Stomach smooth muscle (tissue), 2 donors: ENCODE measurements at regions not wholly inside any gene's neighbourhood (a gene's known extent, or its start where the extent isn't known, plus 50 kb on each side); places are given as distances from the start of the nearest gene placed in this dataset.

Source experiments
- H3K27ac ChIP-seq: one replicate; pipeline ENCODE4 v1.7.0; 2013; ENCODE audit warnings: mild to moderate bottlenecking, low read length, inconsistent platforms
- H3K27me3 ChIP-seq, 2 donors: one replicate each; pipeline ENCODE4 v1.7.0; 2013; ENCODE audit warnings: low read length in 2 of 2; ENCODE audit not compliant: insufficient read depth in 2 of 2, control insufficient read depth in 1 of 2
- H3K36me3 ChIP-seq, 2 donors: one replicate each; pipeline ENCODE4 v1.7.0; 2013; ENCODE audit warnings: low read length in 2 of 2; ENCODE audit not compliant: control insufficient read depth in 2 of 2, insufficient read depth in 2 of 2
- H3K4me1 ChIP-seq: one replicate; pipeline ENCODE4 v1.7.0; 2013; ENCODE audit warnings: low read length; ENCODE audit not compliant: control insufficient read depth, insufficient read depth
- H3K4me3 ChIP-seq, 2 donors: one replicate each; pipeline ENCODE4 v1.7.0; 2013; ENCODE audit warnings: low read length in 2 of 2
- H3K9ac ChIP-seq, 2 donors: one replicate each; pipeline ENCODE4 v1.7.0; 2013; ENCODE audit warnings: low read length in 2 of 2, mild to moderate bottlenecking in 1 of 2
- H3K9me3 ChIP-seq, 2 donors: one replicate each; pipeline ENCODE4 v1.7.0; 2013; ENCODE audit warnings: low read length in 2 of 2; ENCODE audit not compliant: control insufficient read depth in 2 of 2
- donor health status: healthy.
- donor health status: Pancreatic carcinoma.

DNA sequence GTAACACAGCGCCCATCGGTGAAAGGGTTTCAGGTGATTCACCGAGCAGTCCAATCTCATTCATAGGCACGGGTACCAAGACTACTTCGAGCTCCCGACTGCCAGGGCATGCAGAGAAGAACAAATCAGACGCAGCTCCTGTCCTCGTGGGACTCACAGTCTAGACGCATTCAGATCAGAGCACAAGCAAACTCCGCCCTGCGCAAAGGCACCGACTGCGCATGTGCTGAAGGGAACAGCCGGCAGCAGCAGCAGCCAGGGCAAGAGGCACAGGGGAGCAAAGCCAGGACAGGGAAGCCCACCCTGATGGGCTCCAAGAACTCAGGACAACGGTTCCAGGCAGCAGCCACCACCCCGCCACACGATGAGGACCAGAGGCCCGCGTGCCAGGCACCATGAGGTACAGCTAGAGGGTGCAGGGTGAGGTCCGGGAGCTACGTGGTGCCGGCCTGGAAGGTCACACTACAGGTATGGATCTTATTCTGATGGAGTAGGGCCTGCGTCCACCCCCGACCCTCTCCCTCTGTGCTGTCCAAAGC is 315.7 kb downstream of the FOXL1 start:
- peaks cover 13 to 17% of the 10 kb centered on the region in 2 donors for H3K27me3 ChIP-seq
- peaks cover 8% of the 10 kb centered on the region for H3K4me1 ChIP-seq
- no peak overlapping the region for H3K27ac ChIP-seq
- H3K9me3 ChIP-seq, result no peaks in the 10 kb centered on the region
- no peak overlapping the region for H3K4me3 ChIP-seq
- no peaks in the 10 kb centered on the region for H3K36me3 ChIP-seq
- H3K9ac ChIP-seq, result no peak overlapping the region

DNA sequence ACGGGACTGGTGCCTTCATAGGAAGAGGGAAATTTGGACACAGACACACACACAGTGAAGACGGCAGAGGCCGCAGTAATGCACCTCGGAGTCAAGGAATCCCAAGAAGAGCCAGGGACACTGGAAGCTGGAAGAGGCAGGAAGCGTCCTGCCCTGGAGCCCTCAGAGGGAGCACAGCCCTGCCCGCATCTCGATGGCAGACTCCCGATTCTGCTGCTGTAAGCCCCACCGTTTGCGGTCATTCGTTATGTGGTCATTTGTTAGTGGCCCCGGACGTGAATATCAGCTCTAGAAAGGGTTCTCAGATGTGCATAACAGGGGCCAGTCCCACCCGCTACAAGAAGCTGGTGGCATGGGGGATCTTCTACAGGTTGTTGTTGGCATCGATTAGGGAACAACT is 316.6 kb downstream of the FOXL1 start:
- Histone ChIP-seq H3K36me3 (no peaks in the 10 kb centered on the region), H3K9ac (no peak overlapping the region), H3K27me3 (peaks cover 13 to 17% of the 10 kb centered on the region in 2 donors), H3K27ac (no peak overlapping the region), H3K9me3 (no peaks in the 10 kb centered on the region), H3K4me3 (no peak overlapping the region), H3K4me1 (peaks cover 8% of the 10 kb centered on the region)

DNA sequence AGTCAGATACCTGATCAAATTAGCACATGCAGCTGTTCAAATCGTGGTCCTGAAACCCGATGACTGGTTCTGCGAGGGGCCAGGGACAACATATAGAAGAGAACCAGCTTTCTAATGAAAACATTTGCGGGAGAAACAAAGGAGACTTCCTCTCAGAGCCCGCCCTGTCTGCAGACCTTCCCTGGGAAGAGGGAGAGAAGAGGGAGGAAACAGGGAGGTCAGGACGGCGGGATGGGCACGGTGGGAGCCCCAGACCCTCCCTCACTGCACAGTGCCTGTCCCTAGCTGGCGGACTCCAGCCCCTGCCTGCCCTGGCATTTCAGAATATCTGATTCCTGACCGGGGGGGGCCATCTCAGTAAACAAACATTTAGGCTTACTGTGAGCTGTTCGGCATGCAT is 317.3 kb downstream of the FOXL1 start:
- no peak overlapping the region for H3K4me3 ChIP-seq
- H3K27me3 ChIP-seq, result peaks cover 11 to 17% of the 10 kb centered on the region in 2 donors
- H3K4me1 ChIP-seq, result peaks cover 8% of the 10 kb centered on the region
- no peaks in the 10 kb centered on the region for H3K36me3 ChIP-seq
- H3K27ac ChIP-seq, result no peak overlapping the region
- H3K9me3 ChIP-seq, result no peaks in the 10 kb centered on the region
- no peak overlapping the region for H3K9ac ChIP-seq

DNA sequence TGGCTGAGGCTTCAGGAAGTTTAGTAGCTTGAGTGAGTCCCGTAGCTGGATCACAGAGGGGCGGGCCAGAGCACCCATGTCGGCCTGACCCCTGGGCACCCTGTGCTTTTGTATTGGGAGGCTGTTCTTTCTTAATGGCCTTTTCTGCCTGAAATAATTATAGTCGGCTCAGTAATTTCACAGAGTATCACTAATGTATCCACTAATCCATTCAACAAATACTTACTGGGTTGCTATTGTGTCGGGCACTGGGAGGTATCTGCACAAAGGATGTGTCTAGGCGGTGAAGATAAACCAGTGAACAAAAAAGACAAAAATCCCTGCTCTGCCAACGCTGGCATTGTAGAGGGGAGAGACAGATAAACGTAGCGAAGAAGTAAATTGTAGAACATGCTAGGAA is 318.6 kb downstream of the FOXL1 start:
- Histone ChIP-seq H3K27ac (no peak overlapping the region), H3K36me3 (no peaks in the 10 kb centered on the region), H3K27me3 (peaks cover 10 to 17% of the 10 kb centered on the region in 2 donors), H3K9me3 (no peaks in the 10 kb centered on the region), H3K4me3 (no peak overlapping the region), H3K9ac (no peak overlapping the region), H3K4me1 (peaks cover 8% of the 10 kb centered on the region)

DNA sequence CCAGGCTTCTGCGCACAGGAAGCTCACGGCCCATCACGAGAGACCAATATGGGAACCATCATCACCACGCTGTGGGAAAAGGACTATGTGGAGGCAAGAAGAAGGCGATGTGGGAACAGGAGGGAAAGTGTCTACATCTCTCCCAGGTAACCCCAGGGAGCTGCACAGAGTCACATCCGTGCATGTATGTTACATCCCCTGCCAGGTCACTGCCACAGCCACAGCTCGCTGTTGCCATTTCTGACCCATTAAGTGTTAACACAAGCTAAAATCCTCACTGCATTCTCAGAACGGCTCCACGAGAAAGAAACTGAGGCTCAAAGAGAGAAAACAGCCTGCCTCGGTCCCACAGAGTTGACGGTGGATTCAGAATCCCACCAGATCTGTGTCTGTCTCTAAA is 319.1 kb downstream of the FOXL1 start:
- Histone ChIP-seq H3K4me1 (peaks cover 8% of the 10 kb centered on the region), H3K4me3 (no peak overlapping the region), H3K27me3 (peaks cover 7 to 17% of the 10 kb centered on the region in 2 donors), H3K27ac (no peak overlapping the region), H3K9me3 (no peaks in the 10 kb centered on the region), H3K9ac (no peak overlapping the region), H3K36me3 (no peaks in the 10 kb centered on the region)

DNA sequence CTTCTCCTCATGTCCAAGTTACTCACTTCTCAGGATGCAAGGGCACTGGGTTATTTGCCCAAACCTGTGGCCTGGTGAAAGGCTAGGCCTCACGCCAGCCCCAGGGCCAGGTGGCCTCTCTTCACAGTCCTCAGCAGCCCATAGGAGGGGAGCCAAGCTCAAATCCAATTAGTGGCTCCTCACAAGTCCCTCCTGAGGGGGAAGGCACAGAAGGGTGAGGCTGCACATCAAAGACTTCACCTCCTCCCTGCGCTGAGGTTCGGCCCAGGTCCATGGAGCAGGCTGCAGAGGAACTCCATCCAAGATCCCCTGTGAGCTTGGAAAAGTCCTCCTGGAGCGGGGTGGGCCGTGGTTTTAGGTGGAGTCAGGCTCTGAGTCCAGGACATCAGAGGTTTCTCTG is 320.0 kb downstream of the FOXL1 start:
- Histone ChIP-seq H3K4me1 (peaks cover 8% of the 10 kb centered on the region), H3K9me3 (no peaks in the 10 kb centered on the region), H3K27ac (no peak overlapping the region), H3K4me3 (no peak overlapping the region), H3K36me3 (no peaks in the 10 kb centered on the region), H3K9ac (no peak overlapping the region), H3K27me3 (peaks cover 6 to 14% of the 10 kb centered on the region in 2 donors)

DNA sequence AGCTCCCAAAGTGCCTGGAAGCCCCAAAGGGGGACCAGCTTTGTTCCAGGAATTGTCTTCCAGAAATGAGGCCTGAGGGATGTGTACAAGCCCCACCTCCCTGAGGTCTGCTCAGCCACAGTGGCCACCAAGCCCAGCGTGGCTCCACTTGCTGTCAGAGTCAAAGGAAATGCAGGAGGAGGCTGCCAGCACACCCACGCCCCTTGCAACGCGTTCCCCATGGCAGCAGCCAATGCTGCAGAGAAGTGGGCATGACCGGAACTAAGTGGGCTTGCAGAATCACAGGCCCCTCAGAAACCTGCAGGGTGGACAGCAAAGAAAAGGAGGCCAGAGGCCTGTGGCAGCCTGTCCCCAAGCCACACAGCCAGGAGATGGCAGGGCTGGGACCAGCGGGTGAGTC is 320.8 kb downstream of the FOXL1 start:
- Histone ChIP-seq H3K4me3 (no peak overlapping the region), H3K27me3 (peaks cover 4 to 14% of the 10 kb centered on the region in 2 donors), H3K36me3 (no peaks in the 10 kb centered on the region), H3K27ac (no peak overlapping the region), H3K9ac (no peak overlapping the region), H3K4me1 (peaks cover 8% of the 10 kb centered on the region), H3K9me3 (no peaks in the 10 kb centered on the region)

DNA sequence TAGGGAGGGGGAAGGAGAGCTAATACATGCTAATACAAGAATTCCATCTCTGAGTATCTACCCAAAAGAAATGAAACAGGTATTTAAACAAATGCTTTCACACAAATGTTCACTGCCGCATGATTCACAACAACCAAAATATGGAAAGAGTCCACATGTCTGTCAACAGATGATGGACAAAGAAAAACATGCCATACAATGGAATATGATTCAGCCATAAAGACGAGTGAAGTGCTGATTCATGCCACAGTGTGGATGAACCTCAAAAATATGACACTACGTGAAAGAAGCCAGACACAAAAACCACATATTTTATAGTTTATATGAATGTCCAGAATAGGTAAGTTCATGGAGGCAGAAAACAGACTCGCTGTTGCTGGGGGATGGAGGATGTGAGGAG is 321.4 kb downstream of the FOXL1 start:
- Histone ChIP-seq H3K9ac (no peak overlapping the region), H3K27ac (no peak overlapping the region), H3K4me1 (peaks cover 8% of the 10 kb centered on the region), H3K4me3 (no peak overlapping the region), H3K36me3 (no peaks in the 10 kb centered on the region), H3K9me3 (no peaks in the 10 kb centered on the region), H3K27me3 (peaks cover 4 to 8% of the 10 kb centered on the region in 2 donors)

DNA sequence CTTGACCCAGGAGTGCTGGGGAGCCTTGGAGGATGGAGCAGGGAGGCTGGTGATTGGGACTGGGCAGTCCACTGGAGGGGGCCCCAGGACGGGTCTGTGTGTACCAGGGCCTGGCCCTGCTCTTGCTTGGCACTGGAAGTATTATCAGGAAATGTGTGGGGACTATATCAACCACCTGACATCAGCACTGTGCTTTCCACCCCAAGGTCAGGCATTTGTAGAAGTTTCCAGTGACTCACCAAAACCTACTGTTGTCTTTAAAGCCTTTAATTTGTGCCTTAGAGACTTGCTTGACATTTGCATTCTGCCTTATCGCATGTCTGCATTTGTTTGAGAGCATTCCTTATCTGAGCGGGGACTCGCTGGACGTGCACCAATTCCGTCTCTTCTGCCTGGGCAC is 323.1 kb downstream of the FOXL1 start:
- no peaks in the 10 kb centered on the region for H3K9me3 ChIP-seq
- no peak overlapping the region for H3K9ac ChIP-seq
- no peaks in the 10 kb centered on the region for H3K36me3 ChIP-seq
- H3K27me3 ChIP-seq, result peaks cover 3 to 4% of the 10 kb centered on the region in 2 donors
- no peak overlapping the region for H3K4me3 ChIP-seq
- H3K27ac ChIP-seq, result no peak overlapping the region
- H3K4me1 ChIP-seq, result no peaks in the 10 kb centered on the region

DNA sequence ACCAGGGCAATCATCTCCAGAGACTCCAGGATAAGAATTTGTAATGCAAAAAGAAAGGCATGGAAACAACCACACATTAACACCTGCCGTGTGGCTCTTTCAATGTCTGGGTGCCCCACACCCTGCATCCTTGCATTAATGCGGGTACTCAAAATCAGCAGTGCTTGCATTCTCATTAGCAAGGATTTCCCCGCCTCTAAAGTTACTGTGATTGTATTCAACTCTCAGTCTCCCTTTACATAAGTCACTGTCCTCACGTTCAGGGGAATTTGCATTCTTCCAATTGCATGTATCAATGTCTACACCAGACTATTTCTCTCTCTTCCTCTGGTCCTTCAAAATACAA is 324.3 kb downstream of the FOXL1 start:
- Histone ChIP-seq H3K9me3 (no peaks in the 10 kb centered on the region), H3K4me3 (no peak overlapping the region), H3K4me1 (no peaks in the 10 kb centered on the region), H3K36me3 (no peaks in the 10 kb centered on the region), H3K27me3 (peaks cover 3 to 4% of the 10 kb centered on the region in 2 donors), H3K27ac (no peak overlapping the region), H3K9ac (no peak overlapping the region)

DNA sequence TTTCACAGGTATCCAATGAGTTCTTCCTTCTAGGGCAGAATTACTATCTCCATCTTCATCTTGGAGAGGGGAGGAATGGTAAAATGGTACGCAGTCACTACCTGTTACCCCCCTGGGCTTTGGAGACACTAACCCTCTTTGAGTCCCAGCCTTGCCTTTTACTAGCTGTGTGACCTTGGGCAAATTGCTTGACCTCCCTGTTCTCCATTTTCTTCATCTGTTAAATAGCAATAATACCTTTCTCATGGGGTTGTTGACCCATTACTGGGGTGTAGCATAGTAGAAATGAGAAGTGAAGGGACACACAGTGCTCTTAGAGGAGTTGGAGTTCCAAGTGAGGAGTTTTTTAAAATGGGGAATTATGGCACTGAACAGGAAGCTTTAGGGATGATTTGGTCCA is 324.7 kb downstream of the FOXL1 start:
- peaks cover 3 to 4% of the 10 kb centered on the region in 2 donors for H3K27me3 ChIP-seq
- no peaks in the 10 kb centered on the region for H3K4me1 ChIP-seq
- no peak overlapping the region for H3K27ac ChIP-seq
- H3K4me3 ChIP-seq, result no peak overlapping the region
- no peaks in the 10 kb centered on the region for H3K9me3 ChIP-seq
- no peaks in the 10 kb centered on the region for H3K36me3 ChIP-seq
- no peak overlapping the region for H3K9ac ChIP-seq
